ENCODE measurements at regions not wholly inside any gene's neighbourhood (a gene's known extent, or its start where the extent isn't known, plus 50 kb on each side); places are given as distances from the start of the nearest gene placed in this dataset.

DNA sequence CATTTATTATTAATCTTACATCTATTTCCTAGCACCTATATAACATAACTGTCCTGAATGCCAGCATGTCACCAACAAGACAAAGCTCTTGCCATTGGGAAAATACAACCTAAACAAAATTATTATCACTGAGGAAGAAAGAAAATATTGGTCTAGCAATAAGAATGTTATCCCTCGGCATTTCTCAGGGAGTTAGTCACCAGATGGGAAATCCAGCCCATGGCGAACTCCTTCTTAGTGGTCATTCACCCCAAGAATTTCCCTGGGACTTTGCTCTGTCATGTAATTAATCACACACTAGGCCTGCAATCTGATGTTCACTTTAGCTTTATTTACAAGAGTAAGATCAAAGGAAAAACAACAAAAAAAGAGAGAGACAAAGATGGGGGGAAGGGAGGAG, 56.1 kb upstream of the TAS2R1 start:
- DNase-seq = no peak

DNA sequence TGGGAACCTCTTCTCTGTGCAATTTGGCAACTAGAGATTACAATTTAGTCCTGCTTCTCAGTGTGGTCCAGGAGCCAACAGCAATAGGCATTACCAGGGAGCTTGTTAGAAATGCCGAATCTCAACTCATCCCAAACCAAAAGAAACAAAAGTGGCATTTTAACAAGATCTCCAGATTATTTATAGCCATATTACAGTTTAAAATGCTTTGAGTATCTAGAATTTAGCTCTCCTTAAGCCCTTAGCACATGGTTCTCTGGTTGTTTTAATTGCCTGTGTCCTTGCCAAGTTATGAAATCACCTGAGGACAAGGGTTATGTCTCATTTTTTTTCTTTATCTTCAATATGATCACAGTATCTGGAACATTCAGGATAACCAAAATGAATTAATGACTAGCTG, 51.6 kb upstream of the TAS2R1 start:
- DNase-seq = no peak

Measured in muscle of arm (tissue), 1 donor.